HG03342 (cell line): ENCODE measurements at regions not wholly inside any gene's neighbourhood (a gene's known extent, or its start where the extent isn't known, plus 50 kb on each side); places are given as distances from the start of the nearest gene placed in this dataset.

Source experiments
- ATAC-seq: cut with Tn5 transposase; IDR thresholded peaks from one replicate; pipeline ENCODE4 v1.9.1; 2021; ENCODE audit warnings: mild to moderate bottlenecking, moderate library complexity; ENCODE audit not compliant: unreplicated experiment

DNA sequence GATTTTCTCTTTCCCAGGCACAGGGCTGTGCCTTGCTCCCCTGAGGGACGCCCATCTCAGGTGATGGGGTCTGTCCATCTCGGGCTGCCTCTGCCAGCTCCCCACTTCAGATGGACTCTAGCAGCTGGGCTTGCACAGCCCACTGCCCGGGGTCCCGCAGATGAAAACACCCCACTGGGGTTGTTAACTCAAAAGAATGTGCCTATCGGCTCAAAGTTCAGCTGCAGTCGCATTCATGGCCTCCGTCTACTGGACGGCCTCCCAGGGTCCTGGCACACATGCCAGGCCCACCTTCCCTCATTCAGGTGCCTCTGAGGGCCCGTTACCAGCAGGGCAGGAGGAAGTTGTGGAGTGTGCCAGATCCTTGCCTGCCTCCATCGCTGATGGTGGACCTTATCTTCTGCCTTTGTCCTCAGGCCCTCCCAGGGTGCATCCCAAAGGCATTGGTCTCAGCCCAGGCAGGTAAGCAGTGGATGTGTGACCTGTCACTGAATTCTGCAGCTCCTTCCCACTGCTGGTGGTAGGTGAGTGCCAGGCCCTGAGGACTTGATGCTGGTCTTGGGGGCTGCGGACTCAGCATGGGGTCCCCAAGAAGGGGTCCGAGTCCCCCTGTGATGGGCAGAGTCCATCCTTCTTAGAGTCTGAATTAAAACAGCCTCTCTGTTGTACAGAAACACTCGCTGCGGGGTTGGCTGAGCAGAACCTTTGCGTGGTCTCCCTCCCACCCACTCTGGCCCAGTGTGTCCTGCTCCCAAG lies 324.6 kb upstream of the DIO3 start:
- ATAC-seq = no peak

DNA sequence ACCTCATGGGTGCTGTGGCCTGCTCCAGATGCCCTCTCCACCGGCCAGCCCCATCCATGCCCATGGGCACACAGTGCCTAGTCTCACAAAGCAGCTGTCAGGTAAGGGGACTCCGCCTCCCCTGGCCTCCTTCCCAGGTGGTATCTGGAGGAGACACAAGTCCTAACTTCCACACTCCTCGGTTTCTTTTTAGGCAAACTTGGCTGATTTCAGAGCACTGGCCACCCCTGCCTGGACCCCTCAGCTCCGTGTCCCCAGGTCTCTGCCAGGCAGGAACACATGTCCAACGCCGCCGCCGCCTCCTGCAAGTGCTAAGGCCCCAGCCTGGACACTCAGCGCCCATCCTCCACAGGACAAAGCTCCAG lies 324.1 kb upstream of the DIO3 start:
- ATAC-seq = no peak

DNA sequence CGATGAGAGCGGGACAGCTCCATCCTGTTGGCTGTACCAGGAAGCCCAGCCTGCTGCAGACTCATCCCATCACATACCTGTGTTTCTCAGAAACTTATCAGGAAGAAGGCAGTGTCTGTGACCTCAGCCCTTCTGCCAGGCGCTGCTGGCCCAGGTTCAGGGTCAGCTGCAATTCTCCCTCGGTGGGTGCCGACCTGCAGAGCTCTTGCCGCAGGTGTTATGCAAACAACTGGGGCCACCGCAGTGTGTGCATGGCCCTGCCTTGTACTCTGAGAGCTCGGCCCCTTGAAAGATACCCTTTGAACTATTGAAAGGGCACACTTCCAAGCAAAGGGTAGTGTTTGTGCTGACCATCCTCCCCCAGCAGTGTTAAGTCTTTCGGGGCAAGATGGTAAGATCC lies 322.2 kb upstream of the DIO3 start:
- no peak for ATAC-seq

DNA sequence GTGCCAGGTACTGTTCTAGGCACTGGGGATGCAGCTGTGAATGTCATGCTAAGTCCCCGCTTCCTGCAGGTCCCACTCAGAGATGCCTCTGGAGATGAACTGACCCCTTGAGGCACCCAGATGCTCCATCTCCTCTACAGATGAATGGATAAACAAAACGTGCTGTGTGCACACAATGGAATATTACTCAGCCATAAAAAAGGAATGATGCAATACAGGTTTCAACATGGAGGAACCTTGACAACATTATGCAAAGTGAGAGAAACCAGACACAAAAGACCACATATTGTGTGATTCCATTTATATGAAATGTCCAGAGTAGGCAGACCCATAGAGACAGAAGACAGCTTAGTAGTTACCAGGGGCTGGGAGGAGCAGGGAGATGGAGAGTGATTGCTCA lies 320.1 kb upstream of the DIO3 start:
- ATAC-seq = no peak

DNA sequence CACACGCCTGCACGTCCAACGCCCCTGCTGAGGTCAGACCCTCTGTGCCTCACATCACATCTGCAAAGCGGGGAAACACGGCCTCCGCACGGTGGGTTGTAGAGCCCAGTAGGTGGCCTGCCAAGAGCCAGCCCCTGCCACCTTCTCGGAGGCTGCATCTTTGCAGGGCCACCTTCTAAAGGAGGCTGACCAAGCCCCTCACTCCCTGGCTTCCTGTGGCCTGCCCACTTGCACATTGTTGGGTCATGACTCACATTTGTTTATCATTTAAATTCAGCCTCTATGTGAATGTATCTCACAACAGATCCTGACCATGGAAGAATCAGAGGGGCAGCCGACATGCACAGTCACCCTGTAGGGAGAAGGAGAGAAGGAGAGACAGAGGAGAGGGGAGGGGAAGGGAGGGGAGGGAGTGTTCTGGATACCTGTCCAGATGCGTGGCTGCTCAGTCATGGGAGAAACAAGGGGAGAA lies 319.5 kb upstream of the DIO3 start:
- no peak for ATAC-seq

DNA sequence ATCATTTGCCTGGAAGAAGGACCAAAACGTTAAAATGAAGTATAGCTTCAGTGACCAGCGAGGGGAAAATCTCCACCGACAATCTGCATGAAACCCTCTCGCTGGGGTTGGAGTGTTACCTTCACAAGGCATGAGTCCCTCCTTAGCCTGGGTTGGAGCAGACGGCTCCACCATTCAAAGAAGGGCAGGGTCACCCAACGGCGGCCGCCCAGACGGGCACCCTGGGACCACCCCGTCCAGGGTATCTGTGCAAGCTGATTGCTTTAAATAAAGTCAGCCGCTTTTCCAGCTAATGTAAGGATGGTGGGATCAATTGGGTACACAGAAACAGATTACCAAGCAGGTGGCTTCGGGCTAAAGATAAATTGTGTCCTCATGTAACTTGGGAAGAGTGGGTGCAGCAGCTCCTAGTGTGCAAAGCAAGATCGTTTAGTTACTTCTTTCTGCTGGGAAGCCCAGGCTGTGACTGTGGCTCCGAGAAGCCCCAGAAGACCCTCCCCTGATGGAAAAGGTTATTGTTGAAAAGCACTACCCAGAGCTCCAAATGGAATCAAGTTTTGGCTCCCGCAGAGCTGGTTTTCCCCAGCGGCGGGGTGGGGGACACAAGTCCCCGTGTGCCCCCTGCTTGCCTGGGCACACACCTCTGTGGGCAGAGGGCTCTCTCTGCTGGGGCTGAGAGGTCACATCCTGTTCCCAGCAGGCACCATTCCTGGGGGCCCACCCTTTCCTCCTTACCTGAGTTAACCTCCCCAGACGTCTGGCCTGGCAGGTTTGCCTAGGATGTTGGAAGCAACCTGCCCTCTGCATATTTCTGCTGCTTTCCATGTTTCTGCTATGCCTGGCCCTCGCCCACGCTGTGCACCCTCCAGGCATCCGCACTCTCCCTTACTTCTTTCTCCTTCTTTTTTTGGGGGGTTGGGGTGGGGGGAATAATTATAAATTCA lies 318.6 kb upstream of the DIO3 start:
- no peak for ATAC-seq

DNA sequence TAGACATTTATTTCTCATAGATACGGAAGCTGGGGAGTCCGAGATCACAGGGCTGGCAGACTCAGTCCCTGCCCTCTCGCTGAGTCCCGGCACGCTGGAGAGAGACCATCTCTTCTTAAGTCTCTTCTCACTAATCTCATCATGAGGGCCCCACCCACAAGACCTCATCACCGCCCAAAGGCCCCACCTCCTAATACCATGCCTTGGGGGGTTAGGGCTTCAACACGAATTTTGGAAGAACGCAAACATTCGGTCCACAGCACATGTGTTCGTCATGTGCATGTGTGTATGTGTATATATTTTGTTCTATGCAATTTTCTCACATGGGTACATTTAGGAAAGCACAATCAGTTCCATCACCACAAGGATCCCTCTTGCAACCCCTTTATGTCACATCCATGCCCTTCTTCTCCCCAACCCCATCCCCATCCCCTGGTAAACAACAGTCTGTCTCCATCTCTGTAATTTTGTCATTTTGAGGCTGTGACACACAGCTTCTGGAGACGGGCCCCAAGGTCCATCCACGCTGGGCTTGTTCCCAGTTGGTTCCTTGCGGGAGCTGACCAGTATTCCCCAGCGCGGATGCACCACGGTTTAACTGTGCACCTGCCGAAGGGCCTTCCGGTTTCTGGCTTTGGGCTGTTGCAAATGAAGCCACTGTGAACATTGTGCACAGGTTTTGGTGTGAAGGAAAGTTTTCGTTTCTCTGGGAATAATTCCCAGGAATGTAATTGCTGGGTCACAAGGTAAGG lies 317.5 kb upstream of the DIO3 start:
- no peak for ATAC-seq

DNA sequence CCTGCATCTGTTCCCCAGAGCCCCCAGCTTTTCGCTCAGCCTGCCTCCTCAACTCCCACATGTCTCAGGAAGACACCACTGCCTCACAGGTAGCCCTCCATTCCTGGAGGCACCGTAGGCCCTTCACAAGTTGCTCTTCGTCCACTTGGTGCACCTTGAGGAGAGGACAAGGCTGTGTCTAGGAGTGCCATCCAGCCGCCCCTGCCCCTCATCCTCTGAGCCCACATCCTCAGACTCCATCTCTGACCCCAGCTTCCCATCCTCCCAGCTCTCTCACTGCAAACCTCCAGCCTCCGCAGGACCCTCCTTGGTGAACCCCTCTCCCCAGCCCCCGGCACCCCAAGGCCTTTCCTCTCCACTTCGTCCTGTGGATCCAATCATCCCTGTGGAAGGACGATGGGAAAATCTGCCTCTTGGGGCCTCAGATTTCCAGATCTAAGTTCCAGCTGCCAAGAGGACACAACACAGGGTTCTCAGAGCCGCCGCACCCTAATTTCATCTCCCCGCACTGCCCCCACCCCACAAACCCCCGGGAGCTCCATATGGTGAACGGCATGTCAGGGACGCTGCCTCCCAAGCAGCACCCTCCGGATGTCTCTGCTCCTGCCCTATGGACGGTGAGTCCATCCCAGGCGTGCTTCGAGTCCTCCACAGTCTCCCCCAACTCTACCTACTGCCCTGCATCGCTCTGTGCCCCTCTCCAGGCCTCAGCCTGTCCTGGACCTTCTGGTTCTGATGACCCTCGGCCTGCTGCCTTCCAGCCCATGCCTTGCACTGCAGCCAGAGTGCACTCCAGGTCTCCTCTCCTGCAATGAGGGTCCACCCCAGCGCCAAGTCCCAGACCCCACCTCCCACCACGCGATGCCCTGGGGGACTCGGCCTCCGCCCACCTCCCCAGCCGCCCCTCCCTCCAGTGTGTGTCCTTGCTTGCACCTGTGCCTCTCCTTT lies 314.1 kb upstream of the DIO3 start:
- ATAC-seq = no peak

DNA sequence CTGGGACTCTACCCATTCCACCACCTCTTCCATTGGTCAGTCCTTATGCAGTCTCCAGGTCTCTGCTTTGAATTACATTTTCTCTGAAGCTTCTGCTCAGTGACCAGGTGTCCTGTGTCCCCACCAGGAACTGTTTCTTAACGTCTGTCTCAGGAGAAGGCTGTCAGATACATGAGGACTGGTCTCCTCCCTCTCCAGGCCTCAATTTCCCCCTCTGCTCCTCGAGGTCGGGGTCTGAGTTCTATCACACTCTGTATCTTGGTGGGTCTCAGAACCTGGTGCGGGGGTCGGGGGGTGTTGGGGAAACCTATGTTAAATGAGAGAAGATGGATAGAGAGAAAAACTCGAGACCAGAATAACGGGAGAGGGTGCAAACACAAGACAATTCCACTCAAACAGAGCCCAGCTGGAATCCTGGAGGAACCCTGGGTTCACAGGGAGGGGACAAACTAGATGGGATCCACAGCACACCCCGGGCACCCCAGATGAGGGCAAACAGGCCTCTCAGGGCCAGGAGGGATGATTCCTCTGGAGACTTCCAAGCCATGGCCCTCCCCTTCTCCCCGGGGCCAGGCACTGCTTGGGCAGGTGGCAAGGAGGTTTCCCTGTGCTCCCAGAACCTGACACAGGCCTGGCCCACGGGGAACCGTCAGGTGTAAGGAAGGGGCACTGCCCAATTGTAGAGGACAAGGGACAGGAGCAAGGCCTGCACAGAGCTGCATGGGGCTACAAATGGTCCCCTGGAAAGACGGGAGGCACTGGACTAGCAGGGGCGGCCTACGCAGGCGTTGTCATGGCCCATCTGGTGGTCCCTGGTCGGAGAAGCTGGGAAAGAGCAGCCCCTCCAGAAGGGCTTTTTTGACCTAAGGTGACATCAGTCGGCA lies 313.2 kb upstream of the DIO3 start:
- no peak for ATAC-seq

DNA sequence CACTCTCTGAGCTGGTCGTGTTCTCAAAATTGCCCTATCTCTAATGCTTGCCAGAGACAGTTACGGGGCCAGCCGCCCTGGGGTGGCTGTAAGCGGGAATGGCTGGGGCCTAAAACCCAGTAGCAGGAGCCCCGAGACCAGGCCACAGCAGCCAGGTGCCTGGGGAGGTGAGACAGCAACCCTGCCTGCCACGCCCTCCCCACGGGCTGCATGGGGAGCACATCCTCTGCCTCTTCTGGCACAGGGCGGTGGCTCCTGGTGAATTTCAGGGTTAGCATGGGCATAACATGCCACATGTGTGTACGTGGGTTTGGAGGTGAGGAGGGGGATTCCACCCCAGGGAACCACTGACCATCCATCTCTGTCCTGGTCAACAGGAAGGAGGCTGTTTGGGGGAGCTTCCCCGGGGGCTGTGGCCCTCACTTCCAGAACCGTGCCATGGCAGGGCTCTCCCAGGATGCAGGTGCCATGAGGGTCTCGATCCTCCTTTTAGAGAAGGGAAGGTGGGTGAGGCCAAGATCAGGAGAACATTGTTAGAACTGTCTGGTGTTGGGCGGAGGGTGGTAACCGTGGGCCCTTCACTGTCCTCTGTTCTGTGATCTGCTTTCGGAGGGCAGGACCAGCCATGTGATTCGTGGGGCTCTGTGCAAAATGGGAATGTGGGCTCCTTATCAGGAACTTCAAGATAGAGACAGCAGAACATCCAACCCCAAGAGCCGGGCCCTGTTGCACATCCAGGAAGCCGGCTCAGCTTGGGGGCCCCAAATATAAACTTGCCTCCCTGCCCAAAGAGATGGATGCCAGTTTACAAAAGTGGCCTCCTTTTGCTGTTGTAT lies 312.2 kb upstream of the DIO3 start:
- no peak for ATAC-seq

DNA sequence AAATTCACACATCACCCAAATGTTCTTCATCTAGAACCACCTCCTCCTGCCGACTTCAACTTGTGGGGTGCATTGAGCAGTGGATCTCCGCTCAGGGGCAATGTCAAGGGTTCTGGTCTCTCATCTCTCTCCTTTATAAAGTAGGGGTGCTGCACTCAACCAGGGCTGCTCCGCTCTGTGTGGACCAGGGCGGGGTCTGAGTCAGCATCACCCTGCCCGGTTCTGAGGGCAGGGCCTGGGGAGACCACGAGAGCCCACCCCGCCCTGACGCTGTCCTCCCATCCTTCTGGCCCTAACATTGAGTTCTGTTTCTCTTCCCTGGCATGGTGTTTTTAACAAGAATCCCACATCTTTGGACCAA lies 311.6 kb upstream of the DIO3 start:
- ATAC-seq = no peak

DNA sequence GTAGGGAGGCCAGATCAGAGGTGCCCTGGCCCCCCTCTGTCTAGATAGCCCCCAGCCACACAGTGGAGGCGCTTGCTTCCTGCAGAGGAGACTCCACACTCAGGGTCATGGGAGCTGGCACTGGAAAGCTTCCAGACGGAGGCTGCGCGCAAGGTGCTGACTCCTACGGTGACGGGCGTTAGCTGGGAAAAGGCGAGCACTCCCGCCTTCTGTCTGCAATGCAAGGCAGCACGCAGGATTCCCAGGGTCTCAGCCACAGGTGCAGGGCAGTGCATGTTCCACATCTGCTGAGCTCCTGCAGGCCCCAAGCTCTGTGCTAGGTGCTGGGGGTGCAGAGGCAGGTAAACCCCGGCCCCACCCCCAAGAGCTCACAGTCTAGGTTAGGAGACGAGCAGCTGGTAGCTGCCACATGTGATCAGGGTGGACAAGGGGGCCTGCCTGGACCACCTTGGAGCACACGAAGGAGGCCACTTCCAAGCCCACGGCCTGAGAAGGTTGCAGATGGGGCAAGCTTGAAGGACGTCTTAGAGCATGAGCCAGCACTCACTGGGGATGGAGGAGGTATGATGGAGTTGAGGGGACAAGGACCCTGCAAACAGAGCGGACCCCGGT lies 310.9 kb upstream of the DIO3 start:
- no peak for ATAC-seq

DNA sequence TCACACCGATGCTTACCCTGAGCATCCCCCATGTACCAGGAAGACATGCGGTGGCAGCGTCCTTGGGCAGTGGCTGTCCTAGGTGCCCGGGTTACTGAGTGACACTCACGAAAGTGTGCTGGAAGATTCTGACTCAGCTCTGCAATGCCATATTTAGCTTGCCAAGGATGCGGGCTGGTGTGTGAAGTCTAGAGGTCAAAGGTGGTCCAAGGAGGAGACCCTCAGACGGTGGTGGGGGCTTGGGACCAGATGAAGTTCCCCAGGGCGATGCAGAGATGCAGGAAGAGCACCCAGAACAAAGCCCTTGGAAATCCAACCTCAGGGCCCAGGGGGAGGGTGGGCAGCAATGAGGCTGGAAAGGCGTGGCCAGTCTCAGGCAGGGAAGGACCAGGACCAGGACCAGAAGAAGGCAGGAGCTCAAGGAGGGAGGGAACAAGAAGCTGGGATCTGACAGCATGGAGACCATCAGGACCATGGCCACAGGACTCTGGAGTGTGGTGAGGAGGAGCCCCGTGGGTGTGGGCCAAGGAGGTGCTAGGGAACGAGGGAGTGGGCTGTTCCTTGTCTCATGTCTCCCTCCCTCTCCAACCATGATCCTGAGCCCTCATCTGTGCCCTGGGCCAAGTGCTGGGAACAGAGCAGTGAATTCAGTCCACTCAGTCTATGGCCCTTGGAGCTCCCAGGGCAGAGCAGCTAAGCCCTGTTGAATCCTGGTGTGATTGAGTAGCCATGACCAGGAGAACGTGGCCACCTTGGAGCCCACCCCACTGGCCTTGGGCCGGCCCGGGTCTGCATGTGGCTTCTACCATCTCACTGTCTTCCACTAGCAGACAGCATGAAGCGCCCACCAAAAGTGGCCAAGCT lies 310.1 kb upstream of the DIO3 start:
- ATAC-seq = no peak

DNA sequence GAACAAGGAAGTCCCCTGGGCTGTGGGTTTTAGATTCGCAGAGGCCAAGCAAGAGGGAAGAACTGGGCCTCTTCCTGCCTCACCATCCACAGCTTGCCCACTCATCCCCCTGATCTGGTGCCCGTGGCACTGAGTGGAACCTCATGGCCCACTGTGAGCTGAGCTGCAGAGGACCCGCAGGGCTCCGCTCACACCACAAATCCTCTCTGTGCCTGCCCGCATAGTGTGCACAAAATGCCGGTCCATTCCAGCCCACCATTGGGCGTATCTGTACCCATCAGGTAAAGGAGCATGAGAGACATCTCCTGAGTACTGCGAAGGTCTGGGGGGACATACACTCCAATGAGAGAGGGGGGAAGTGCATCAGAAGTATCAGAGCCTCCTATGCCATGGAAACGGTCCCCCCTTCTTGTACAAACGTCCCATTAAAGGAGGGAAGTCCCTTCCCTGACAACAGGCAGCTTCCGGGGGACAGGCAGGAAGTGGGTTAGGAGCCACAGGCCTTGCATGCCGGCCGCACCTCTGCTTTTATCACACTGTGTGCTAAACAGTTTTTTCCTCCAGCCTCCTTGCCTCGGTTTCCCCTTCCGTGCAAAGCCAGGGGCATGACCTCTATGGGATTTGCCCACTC lies 309.4 kb upstream of the DIO3 start:
- ATAC-seq = no peak

DNA sequence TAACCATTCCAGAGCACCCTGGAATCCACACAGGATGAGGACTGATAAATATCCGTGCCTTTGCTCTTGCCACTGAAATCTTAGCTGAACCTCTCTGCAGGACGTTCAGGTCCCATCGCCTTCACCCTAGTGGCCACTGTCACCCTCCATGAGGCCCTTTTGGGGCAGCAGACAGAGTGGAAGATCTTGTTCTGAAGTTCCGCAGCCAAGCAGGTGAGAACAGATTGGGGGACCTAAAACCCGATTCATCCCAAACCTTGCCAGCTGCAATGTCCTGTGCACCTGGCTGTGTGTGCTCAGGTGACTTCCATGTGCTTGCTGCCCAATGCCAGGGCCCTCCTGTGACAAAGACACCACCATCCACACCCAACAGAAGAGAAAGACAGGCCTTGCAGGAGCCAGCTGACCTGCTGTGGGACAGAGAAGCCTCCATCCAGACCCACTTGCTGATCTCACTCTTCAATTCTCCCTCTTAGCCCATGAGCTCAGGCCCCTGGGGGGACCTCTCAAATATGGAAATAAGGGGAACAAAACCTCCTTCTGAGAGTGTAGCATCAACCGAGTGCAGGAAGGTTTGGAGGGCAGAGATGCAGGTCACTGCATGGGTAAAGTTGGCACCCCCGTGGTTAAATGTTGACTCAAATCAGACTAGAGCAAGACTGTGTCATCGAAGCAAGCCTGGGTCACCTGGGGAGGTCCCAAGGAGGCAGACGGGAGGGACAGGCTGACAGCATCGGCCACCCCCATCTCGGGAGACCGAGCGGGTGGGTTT lies 308.7 kb upstream of the DIO3 start:
- no peak for ATAC-seq

DNA sequence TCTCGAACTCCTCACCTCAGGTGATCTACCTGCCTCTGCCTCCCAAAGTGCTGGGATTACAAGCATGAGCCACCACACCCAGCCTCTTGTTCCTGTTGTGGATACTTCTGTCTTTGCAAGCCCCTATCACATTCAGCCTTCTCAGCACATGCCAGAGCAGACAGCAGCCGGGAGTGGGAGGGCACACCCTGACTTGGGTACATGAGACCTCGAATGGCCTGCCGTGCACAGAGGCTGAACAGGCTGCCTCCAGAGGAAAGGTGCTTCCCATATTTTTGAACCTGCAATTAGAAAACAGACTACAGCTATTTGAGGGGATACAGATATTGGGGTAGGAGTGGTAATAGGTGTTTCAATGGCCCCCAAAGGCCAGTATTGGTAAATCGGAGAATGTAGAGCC lies 307.3 kb upstream of the DIO3 start:
- ATAC-seq = no peak
